GM12878 (cell line): ENCODE measurements at regions not wholly inside any gene's neighbourhood (a gene's known extent, or its start where the extent isn't known, plus 50 kb on each side); places are given as distances from the start of the nearest gene placed in this dataset.

Source experiments
- ATAC-seq: fragments of 200-7000 bp; cut with Tn5 transposase; 3 replicates; pipeline ENCODE4 v1.9.1; 2020; ENCODE audit warnings: mild to moderate bottlenecking, moderate library complexity
- BruUV-seq: library from RNA; stranded (reverse); fragments of 400-500 nt; replicated peaks from 2 replicates; lab custom pipeline; 2021; lab: Mats Ljungman, UMichigan
- CTCF ChIA-PET: fragments of 300-600 bp; sonication (Branson Sonifier 250); formaldehyde crosslinking; extraction: SDS; loops from one replicate; lab custom pipeline; 2021; ENCODE audit warnings: inconsistent platforms; lab: Yijun Ruan, JAX
- POLR2A ChIA-PET: fragments of 350-600 bp; formaldehyde crosslinking; extraction: SDS; loops from one replicate; lab custom pipeline; 2021; ENCODE audit warnings: inconsistent platforms; lab: Charles Lee
- RAD21 ChIA-PET: fragments of 300-600 bp; sonication (Branson Sonifier 250); formaldehyde crosslinking; loops from one replicate; lab custom pipeline; 2023; ENCODE audit warnings: antibody characterized with exemption; ENCODE audit not compliant: unreplicated experiment; lab: Charles Lee
- SMC1A ChIA-PET: fragments of 300-600 bp; sonication (Branson Sonifier 250); formaldehyde crosslinking; loops from one replicate; lab custom pipeline; 2023; ENCODE audit not compliant: unreplicated experiment, uncharacterized antibody; lab: Charles Lee
- DNase-seq: peaks from one replicate; pipeline ENCODE4 v3.0.0-alpha.2; 2011; ENCODE audit warnings: low read depth, low spot score
- FAIRE-seq: peaks from 3 replicates; lab custom pipeline; 2011; peaks lifted over from hg19 to GRCh38; lab: Jason Lieb, UNC
- H2AFZ ChIP-seq: 2 replicates; pipeline ENCODE4 v1.6.0; 2011; ENCODE audit warnings: low read depth, low read length, control low read depth; ENCODE audit not compliant: control insufficient read depth
- H3K27ac ChIP-seq: 2 replicates; pipeline ENCODE4 v1.5.1; 2011; ENCODE audit warnings: control low read depth; ENCODE audit not compliant: control insufficient read depth, insufficient read depth
- H3K27me3 ChIP-seq, 2 experiments: replicated peaks in 1 of 2; 2 replicates each; pipeline versions ENCODE4 v1.6.0 to v1.6.1; 2011; ENCODE audit warnings: low read length in 1 of 2; ENCODE audit not compliant: control insufficient read depth in 2 of 2, insufficient read depth in 2 of 2
- H3K36me3 ChIP-seq, 2 experiments: 2 replicates each; pipeline ENCODE4 v1.5.1; 2011; ENCODE audit warnings: low read length in 1 of 2; ENCODE audit not compliant: control insufficient read depth in 2 of 2, insufficient read depth in 2 of 2
- H3K4me1 ChIP-seq: 2 replicates; pipeline ENCODE4 v1.6.1; 2011; ENCODE audit warnings: mild to moderate bottlenecking, low read length, moderate library complexity, mixed read lengths; ENCODE audit not compliant: control insufficient read depth, insufficient read depth
- H3K4me2 ChIP-seq: 2 replicates; pipeline ENCODE4 v1.6.0; 2011; ENCODE audit warnings: control low read depth; ENCODE audit not compliant: control insufficient read depth, insufficient read depth
- H3K4me3 ChIP-seq: fragments of 200-600 bp; sonication (generic); 2 replicates; pipeline ENCODE4 v1.5.1; 2016
- H3K79me2 ChIP-seq: 2 replicates; pipeline ENCODE4 v1.6.0; 2011; ENCODE audit warnings: low read length; ENCODE audit not compliant: control insufficient read depth, insufficient read depth
- H3K9ac ChIP-seq: 2 replicates; pipeline ENCODE4 v1.8.0; 2011; ENCODE audit warnings: low read length, control low read depth, mixed read lengths; ENCODE audit not compliant: control insufficient read depth, insufficient read depth
- H3K9me3 ChIP-seq: replicated peaks from 3 replicates; pipeline ENCODE4 v1.5.1; 2011; ENCODE audit warnings: mild to moderate bottlenecking, low read length; ENCODE audit not compliant: control insufficient read depth, insufficient read depth
- H4K20me1 ChIP-seq: 2 replicates; pipeline ENCODE4 v1.6.0; 2011; ENCODE audit not compliant: control insufficient read depth, insufficient read depth
- CBX3 ChIP-seq: fragments of 200-600 bp; sonication (generic); IDR thresholded peaks from 2 replicates; pipeline ENCODE4 v1.6.1; 2016; ENCODE audit warnings: low read depth, borderline replicate concordance
- CHD4 ChIP-seq: fragments of 200-600 bp; sonication (generic); IDR thresholded peaks from 2 replicates; pipeline ENCODE4 v1.6.1; 2016; ENCODE audit warnings: mild to moderate bottlenecking
- EED ChIP-seq: sonication (generic); IDR thresholded peaks from 2 replicates; pipeline ENCODE4 v1.6.1; 2016; ENCODE audit warnings: antibody characterized with exemption, low read depth
- HCFC1 ChIP-seq: fragments of 150-350 bp; IDR thresholded peaks from 2 replicates; pipeline ENCODE4 v1.6.1; 2014; ENCODE audit warnings: low read length
- IKZF2 ChIP-seq, 2 experiments: fragments of 450-650 bp; IDR thresholded peaks; 2 replicates each; pipeline ENCODE4 v1.6.1; 2017; ENCODE audit warnings: mild to moderate bottlenecking in 2 of 2, moderate library complexity in 2 of 2
- PAX8 ChIP-seq: fragments of 450-650 bp; IDR thresholded peaks from 2 replicates; pipeline ENCODE4 v1.6.1; 2017; ENCODE audit warnings: mild to moderate bottlenecking, moderate library complexity
- RAD51 ChIP-seq: fragments of 450-650 bp; IDR thresholded peaks from 2 replicates; pipeline ENCODE4 v1.6.1; 2016; ENCODE audit warnings: moderate library complexity, mild to moderate bottlenecking, inconsistent platforms
- SMC3 ChIP-seq: IDR thresholded peaks from 2 replicates; pipeline ENCODE4 v1.6.1; 2011; ENCODE audit warnings: low read length, improper control_type of control experiment, borderline replicate concordance
- SREBF2 ChIP-seq: IDR thresholded peaks from 2 replicates; pipeline ENCODE4 v1.6.1; 2012; ENCODE audit warnings: mild to moderate bottlenecking, low read length
- TCF3 ChIP-seq: IDR thresholded peaks from 2 replicates; pipeline ENCODE4 v1.6.1; 2012; ENCODE audit warnings: low read depth, mild to moderate bottlenecking, low read length, borderline replicate concordance; ENCODE audit not compliant: insufficient read depth
- ZNF207 ChIP-seq: fragments of 450-650 bp; IDR thresholded peaks from 2 replicates; pipeline ENCODE4 v1.6.1; 2014; ENCODE audit warnings: antibody characterized with exemption, mild to moderate bottlenecking, borderline replicate concordance
- WGBS: methylation state at CpG from one replicate; pipeline ENCODE4 v1.1.6; 2016; ENCODE audit warnings: low lambda C conversion rate; ENCODE audit not compliant: insufficient replicate concordance, insufficient coverage; ENCODE audit errors: missing lambda C conversion rate; 5-methylcytosine and 5-hydroxymethylcytosine counted together
- in situ Hi-C: fragments of 300-500 bp; cut with MboI; formaldehyde crosslinking; loops from 9 replicates; pipeline ENCODE4 v1.14.3; 2018; ENCODE audit warnings: mixed read lengths
- intact Hi-C: fragments of 100-400 bp; cut with micrococcal nuclease; formaldehyde crosslinking; loops from one replicate; pipeline ENCODE4 v1.14.2; 2022; ENCODE audit not compliant: unreplicated experiment
- TF ChIP-seq, protein P1 (sequence below): IDR thresholded peaks from 2 replicates; pipeline ENCODE4 v1.6.1; 2011; ENCODE audit warnings: borderline replicate concordance, low read depth, mild to moderate bottlenecking, moderate library complexity, low read length; ENCODE audit not compliant: insufficient read depth, poor library complexity, severe bottlenecking
- TF ChIP-seq, protein P2 (sequence below): fragments of 450-650 bp; IDR thresholded peaks from 2 replicates; pipeline ENCODE4 v1.6.1; 2018; ENCODE audit warnings: mild to moderate bottlenecking, low read depth, moderate library complexity; ENCODE audit not compliant: partially characterized antibody
- TF ChIP-seq, protein P3 (sequence below): fragments of 150-350 bp; IDR thresholded peaks from 2 replicates; pipeline ENCODE4 v1.6.1; 2016; ENCODE audit warnings: low read depth, low read length
- TF ChIP-seq, protein P4 (sequence below): fragments of 450-650 bp; IDR thresholded peaks from 2 replicates; pipeline ENCODE4 v1.6.1; 2017; ENCODE audit warnings: borderline replicate concordance

DNA sequence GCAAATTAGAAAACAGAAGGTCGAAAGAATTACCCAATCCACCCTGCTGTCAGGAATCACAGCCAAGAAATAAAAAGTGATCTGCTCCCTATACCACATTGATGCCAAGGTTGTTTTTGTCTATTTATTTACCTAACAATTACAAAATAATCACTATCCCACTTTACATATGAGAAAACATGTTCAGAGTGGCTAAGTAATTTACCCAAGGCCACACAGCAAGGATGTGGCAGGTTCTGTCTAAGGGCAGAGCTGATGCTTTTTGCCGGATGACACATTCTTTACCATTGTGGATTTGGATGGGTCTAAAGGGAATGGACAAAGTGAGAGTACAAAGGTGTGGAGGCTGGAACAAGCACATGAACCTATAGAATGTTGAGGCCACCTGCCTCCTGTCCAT is 460.7 kb downstream of the INSC start:
- Histone ChIP-seq H3K27ac (no peak overlapping the region), H3K4me3 (no peak overlapping the region), H3K36me3 (no peaks in the 10 kb centered on the region), H3K9me3 (no peaks in the 10 kb centered on the region), H2AFZ (no peak overlapping the region), H3K9ac (no peak overlapping the region), H3K4me2 (no peak overlapping the region), H3K79me2 (no peaks in the 10 kb centered on the region), H3K4me1 (no peaks in the 10 kb centered on the region), H3K27me3 (no peaks in the 10 kb centered on the region), H4K20me1 (no peaks in the 10 kb centered on the region)
- ATAC-seq: no peak
- WGBS: 50% methylated on average over 2 of the region's 2 CpGs
- ChIA-PET SMC1A (no interaction called here), CTCF (no interaction called here), POLR2A (no interaction called here), RAD21 (interaction anchor here (0.5 kb wide), 1 partner anchor 78 kb away, joined by 3 read pairs; no protein-coding TSS in a partner anchor)
- DNase-seq: no peak
- FAIRE-seq: no peak
- no TSS peak for BruUV-seq
- TF ChIP-seq, protein P1, sequence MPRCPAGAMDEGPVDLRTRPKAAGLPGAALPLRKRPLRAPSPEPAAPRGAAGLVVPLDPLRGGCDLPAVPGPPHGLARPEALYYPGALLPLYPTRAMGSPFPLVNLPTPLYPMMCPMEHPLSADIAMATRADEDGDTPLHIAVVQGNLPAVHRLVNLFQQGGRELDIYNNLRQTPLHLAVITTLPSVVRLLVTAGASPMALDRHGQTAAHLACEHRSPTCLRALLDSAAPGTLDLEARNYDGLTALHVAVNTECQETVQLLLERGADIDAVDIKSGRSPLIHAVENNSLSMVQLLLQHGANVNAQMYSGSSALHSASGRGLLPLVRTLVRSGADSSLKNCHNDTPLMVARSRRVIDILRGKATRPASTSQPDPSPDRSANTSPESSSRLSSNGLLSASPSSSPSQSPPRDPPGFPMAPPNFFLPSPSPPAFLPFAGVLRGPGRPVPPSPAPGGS: no peak
- TF ChIP-seq, protein P2, sequence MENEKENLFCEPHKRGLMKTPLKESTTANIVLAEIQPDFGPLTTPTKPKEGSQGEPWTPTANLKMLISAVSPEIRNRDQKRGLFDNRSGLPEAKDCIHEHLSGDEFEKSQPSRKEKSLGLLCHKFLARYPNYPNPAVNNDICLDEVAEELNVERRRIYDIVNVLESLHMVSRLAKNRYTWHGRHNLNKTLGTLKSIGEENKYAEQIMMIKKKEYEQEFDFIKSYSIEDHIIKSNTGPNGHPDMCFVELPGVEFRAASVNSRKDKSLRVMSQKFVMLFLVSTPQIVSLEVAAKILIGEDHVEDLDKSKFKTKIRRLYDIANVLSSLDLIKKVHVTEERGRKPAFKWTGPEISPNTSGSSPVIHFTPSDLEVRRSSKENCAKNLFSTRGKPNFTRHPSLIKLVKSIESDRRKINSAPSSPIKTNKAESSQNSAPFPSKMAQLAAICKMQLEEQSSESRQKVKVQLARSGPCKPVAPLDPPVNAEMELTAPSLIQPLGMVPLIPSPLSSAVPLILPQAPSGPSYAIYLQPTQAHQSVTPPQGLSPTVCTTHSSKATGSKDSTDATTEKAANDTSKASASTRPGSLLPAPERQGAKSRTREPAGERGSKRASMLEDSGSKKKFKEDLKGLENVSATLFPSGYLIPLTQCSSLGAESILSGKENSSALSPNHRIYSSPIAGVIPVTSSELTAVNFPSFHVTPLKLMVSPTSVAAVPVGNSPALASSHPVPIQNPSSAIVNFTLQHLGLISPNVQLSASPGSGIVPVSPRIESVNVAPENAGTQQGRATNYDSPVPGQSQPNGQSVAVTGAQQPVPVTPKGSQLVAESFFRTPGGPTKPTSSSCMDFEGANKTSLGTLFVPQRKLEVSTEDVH: no peak
- TF ChIP-seq CBX3 (no peak), SMC3 (no peak), ZNF207 (no peak), IKZF2 (IDR thresholded peaks at IDR 0.05) (no peak), SREBF2 (no peak), PAX8 (no peak), RAD51 (no peak), CHD4 (no peak), EED (no peak), HCFC1 (no peak), TCF3 (no peak)
- TF ChIP-seq, protein P3, sequence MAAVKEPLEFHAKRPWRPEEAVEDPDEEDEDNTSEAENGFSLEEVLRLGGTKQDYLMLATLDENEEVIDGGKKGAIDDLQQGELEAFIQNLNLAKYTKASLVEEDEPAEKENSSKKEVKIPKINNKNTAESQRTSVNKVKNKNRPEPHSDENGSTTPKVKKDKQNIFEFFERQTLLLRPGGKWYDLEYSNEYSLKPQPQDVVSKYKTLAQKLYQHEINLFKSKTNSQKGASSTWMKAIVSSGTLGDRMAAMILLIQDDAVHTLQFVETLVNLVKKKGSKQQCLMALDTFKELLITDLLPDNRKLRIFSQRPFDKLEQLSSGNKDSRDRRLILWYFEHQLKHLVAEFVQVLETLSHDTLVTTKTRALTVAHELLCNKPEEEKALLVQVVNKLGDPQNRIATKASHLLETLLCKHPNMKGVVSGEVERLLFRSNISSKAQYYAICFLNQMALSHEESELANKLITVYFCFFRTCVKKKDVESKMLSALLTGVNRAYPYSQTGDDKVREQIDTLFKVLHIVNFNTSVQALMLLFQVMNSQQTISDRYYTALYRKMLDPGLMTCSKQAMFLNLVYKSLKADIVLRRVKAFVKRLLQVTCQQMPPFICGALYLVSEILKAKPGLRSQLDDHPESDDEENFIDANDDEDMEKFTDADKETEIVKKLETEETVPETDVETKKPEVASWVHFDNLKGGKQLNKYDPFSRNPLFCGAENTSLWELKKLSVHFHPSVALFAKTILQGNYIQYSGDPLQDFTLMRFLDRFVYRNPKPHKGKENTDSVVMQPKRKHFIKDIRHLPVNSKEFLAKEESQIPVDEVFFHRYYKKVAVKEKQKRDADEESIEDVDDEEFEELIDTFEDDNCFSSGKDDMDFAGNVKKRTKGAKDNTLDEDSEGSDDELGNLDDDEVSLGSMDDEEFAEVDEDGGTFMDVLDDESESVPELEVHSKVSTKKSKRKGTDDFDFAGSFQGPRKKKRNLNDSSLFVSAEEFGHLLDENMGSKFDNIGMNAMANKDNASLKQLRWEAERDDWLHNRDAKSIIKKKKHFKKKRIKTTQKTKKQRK: no peak
- TF ChIP-seq, protein P4, sequence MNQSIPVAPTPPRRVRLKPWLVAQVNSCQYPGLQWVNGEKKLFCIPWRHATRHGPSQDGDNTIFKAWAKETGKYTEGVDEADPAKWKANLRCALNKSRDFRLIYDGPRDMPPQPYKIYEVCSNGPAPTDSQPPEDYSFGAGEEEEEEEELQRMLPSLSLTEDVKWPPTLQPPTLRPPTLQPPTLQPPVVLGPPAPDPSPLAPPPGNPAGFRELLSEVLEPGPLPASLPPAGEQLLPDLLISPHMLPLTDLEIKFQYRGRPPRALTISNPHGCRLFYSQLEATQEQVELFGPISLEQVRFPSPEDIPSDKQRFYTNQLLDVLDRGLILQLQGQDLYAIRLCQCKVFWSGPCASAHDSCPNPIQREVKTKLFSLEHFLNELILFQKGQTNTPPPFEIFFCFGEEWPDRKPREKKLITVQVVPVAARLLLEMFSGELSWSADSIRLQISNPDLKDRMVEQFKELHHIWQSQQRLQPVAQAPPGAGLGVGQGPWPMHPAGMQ: no peak
- in situ Hi-C loops (no loop called here), intact Hi-C loops (no loop called here)
